Testis (tissue), 2 donors: ENCODE measurements at regions not wholly inside any gene's neighbourhood (a gene's known extent, or its start where the extent isn't known, plus 50 kb on each side); places are given as distances from the start of the nearest gene placed in this dataset.

Source experiments
- DNase-seq: peaks from one replicate; pipeline ENCODE4 v3.0.0-alpha.2; 2019
- H3K27ac ChIP-seq, 2 donors: fragments of 200-600 bp; sonication (generic); one replicate each; pipeline ENCODE4 v1.5.1; 2019
- H3K27me3 ChIP-seq: fragments of 200-600 bp; sonication (generic); one replicate; pipeline ENCODE4 v1.5.1; 2019
- H3K36me3 ChIP-seq: fragments of 200-600 bp; sonication (generic); one replicate; pipeline ENCODE4 v1.5.1; 2017; ENCODE audit warnings: low read depth; ENCODE audit errors: missing control alignments
- H3K4me1 ChIP-seq: fragments of 200-600 bp; sonication (generic); one replicate; pipeline ENCODE4 v1.5.1; 2019
- H3K4me3 ChIP-seq, 2 donors: fragments of 200-600 bp; sonication (generic); one replicate each; pipeline ENCODE4 v1.5.1; 2017 to 2019
- H3K9me3 ChIP-seq: fragments of 200-600 bp; sonication (generic); one replicate; pipeline ENCODE4 v1.5.1; 2017
- POLR2A ChIP-seq: fragments of 450-650 bp; IDR thresholded peaks from one replicate; pipeline ENCODE4 v1.6.1; 2017; ENCODE audit warnings: antibody characterized with exemption, mild to moderate bottlenecking, moderate library complexity
- WGBS, 2 donors: methylation state at CpG; one replicate each; pipeline ENCODE4 v1.1.5; 2018; 5-methylcytosine and 5-hydroxymethylcytosine counted together
- intact Hi-C: fragments of 100-400 bp; cut with DNase I; formaldehyde crosslinking; loops from one replicate; pipeline ENCODE4 v1.15.1; 2023; ENCODE audit warnings: low total_unique reads
- TF ChIP-seq, protein P1 (sequence below), 3 experiments: fragments of 450-650 bp in 2 of 3; fragments of 200-600 bp in 1 of 3; sonication (generic) in 1 of 3; IDR thresholded peaks; one replicate each; pipeline ENCODE4 v1.5.1; 2016 to 2019; ENCODE audit warnings: antibody characterized with exemption in 3 of 3, mild to moderate bottlenecking in 2 of 3, moderate library complexity in 1 of 3

DNA sequence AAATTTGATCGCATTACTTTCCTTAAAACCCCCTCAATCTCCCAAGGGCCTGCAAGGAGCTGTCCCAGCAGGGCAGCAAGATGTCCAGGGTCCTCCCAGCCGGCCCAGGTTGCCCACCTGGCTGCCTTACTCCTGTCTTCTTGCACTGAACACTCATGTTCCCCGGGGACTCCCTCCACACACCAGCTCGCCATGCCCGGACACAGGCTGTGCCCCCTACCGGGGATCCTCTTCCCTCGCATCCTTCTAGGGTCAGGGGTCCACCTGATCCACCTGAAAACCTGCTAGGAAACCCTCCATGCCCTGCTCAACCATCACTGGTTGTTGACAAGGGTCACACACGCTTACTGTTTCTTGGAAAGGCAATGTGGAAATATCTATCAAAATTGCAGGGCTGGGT is 172.0 kb upstream of the MSX2 start:
- no peak for DNase-seq
- no peaks in the 10 kb centered on the region for H3K9me3 ChIP-seq
- no peaks in the 10 kb centered on the region for H3K27me3 ChIP-seq
- H3K4me3 ChIP-seq: no peak overlapping the region
- no peak overlapping the region for H3K27ac ChIP-seq
- H3K4me1 ChIP-seq: peaks cover 3% of the 10 kb centered on the region
- no peaks in the 10 kb centered on the region for H3K36me3 ChIP-seq
- WGBS, 2 donors: 82 to 85% methylated on average over 8 of the region's 8 CpGs
- TF ChIP-seq, protein P1, sequence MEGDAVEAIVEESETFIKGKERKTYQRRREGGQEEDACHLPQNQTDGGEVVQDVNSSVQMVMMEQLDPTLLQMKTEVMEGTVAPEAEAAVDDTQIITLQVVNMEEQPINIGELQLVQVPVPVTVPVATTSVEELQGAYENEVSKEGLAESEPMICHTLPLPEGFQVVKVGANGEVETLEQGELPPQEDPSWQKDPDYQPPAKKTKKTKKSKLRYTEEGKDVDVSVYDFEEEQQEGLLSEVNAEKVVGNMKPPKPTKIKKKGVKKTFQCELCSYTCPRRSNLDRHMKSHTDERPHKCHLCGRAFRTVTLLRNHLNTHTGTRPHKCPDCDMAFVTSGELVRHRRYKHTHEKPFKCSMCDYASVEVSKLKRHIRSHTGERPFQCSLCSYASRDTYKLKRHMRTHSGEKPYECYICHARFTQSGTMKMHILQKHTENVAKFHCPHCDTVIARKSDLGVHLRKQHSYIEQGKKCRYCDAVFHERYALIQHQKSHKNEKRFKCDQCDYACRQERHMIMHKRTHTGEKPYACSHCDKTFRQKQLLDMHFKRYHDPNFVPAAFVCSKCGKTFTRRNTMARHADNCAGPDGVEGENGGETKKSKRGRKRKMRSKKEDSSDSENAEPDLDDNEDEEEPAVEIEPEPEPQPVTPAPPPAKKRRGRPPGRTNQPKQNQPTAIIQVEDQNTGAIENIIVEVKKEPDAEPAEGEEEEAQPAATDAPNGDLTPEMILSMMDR (IDR thresholded peaks at IDR 0.05): no peak
- no peak for TF ChIP-seq POLR2A
- intact Hi-C loops: no loop called here

DNA sequence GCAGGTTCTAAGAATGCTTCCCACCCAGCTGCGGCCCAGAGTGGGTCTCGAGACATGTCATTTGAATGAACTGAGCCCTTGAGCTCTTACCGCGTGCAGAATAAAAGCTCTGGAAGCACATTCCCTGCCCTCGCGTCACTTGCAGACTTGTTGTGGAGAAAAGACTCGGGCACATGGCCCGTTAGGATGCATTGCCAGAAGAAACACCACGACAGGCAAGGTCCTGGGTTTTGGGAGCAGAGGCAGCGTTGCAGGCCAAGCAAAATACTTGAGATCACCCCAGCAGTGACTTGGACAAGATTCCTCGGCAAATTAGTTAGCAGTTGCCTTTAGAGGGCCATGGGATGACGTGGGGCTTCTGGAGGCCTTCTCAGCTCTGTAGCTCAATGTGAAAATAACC is 170.8 kb upstream of the MSX2 start:
- DNase-seq: no peak
- Histone ChIP-seq H3K9me3 (no peaks in the 10 kb centered on the region), H3K4me1 (peaks cover 3% of the 10 kb centered on the region), H3K27me3 (no peaks in the 10 kb centered on the region), H3K27ac (no peak overlapping the region), H3K36me3 (no peaks in the 10 kb centered on the region), H3K4me3 (no peak overlapping the region)
- intact Hi-C loops: no loop called here
- TF ChIP-seq, protein P1 (IDR thresholded peaks at IDR 0.05): no peak
- no peak for TF ChIP-seq POLR2A
- WGBS, 2 donors: 82 to 84% methylated on average over 12 of the region's 12 CpGs

DNA sequence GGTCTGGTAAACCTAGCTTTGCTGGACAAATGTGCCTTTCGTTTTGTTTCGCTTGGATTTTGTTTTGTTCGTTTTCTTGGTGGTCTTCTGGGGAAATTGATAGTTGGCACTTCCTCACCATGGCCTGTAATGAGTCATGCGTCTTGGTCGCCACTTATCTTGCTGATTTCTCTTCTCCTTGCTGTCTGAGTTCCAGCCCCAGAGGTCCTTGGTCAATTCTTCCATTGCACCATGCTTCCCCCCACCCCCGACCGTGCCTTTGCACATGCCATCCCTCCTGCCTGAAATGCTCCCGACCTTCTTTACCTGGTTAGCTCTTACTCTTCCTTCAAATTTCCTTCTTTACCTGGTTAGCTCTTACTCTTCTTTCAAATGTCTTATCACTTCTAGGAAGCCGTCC is 168.7 kb upstream of the MSX2 start:
- DNase-seq: no peak
- Histone ChIP-seq H3K4me3 (no peak overlapping the region), H3K27ac (no peak overlapping the region), H3K36me3 (no peaks in the 10 kb centered on the region), H3K27me3 (no peaks in the 10 kb centered on the region), H3K9me3 (no peaks in the 10 kb centered on the region), H3K4me1 (no peaks in the 10 kb centered on the region)
- intact Hi-C loops: no loop called here
- TF ChIP-seq POLR2A: no peak
- TF ChIP-seq, protein P1 (IDR thresholded peaks at IDR 0.05): no peak
- WGBS, 2 donors: 79 to 82% methylated on average over 9 of the region's 9 CpGs

DNA sequence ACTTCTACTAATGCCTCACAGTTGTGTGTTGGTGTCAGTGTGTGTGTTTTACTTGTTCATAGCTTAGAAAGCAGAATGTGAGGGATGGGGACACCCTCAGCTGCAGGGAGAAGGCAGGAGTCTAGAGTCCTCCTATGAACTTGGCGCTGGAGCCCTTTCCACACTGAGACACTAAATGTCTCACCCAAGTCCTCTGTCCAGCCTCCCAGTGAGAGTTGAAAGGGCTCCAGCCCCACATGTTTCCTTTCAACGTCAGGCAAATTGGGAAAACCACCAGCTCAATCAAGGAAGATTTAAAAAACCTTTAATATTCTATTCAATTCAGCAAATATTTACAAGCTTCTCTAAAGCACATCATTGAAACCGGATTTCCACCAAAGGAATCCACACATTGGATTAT is 167.6 kb upstream of the MSX2 start:
- TF ChIP-seq POLR2A: no peak
- TF ChIP-seq, protein P1 (IDR thresholded peaks at IDR 0.05): no peak
- intact Hi-C loops: no loop called here
- no peak overlapping the region for H3K4me3 ChIP-seq
- DNase-seq: no peak
- no peak overlapping the region for H3K27ac ChIP-seq
- 77% methylated on average over 3 of the region's 3 CpGs for WGBS, 2 donors
- H3K4me1 ChIP-seq: no peaks in the 10 kb centered on the region
- H3K27me3 ChIP-seq: no peaks in the 10 kb centered on the region
- H3K36me3 ChIP-seq: no peaks in the 10 kb centered on the region
- H3K9me3 ChIP-seq: no peaks in the 10 kb centered on the region

DNA sequence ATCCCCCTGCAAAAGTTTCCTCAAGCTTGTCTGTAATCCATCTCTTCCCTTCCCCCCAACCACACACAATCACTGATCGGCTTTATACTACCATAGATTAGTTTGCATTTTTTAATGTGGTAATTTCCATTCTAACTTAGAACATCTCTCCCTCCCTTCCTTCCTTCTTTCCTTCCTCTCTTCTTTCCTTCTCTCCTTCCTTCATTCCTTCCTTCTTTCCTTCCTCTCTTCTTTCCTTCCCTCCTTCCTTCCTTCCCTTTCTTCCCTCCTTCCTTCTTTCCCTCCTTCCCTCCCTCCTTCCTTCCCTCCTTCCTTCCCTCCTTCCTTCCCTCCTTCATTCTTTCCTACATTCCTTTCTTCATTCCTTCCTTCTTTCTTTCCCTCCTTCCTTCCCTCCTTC is 166.2 kb upstream of the MSX2 start:
- WGBS, 2 donors: 83 to 86% methylated on average over 1 of the region's 1 CpG
- Histone ChIP-seq H3K36me3 (no peaks in the 10 kb centered on the region), H3K27me3 (no peaks in the 10 kb centered on the region), H3K9me3 (no peaks in the 10 kb centered on the region), H3K27ac (no peak overlapping the region), H3K4me1 (no peaks in the 10 kb centered on the region), H3K4me3 (no peak overlapping the region)
- intact Hi-C loops: no loop called here
- DNase-seq: no peak
- TF ChIP-seq, protein P1 (IDR thresholded peaks at IDR 0.05): no peak
- TF ChIP-seq POLR2A: no peak
